Omental fat pad (tissue), 3 donors: ENCODE measurements at regions not wholly inside any gene's neighbourhood (a gene's known extent, or its start where the extent isn't known, plus 50 kb on each side); places are given as distances from the start of the nearest gene placed in this dataset.

ENCODE experiments used
- ATAC-seq: fragments of 150-250 bp; one replicate; pipeline ENCODE4 v1.9.1; 2016; ENCODE audit warnings: mild to moderate bottlenecking, moderate library complexity; ENCODE audit not compliant: low FRiP score
- DNase-seq: peaks from one replicate; pipeline ENCODE4 v3.0.0-alpha.2; 2019; ENCODE audit warnings: low spot score
- CTCF ChIP-seq, 3 donors: fragments of 450-650 bp; IDR thresholded peaks; one replicate each; pipeline ENCODE4 v1.5.1; 2016 to 2017; ENCODE audit warnings: antibody characterized with exemption in 3 of 3, mild to moderate bottlenecking in 3 of 3, moderate library complexity in 2 of 3

GRCh38 chr3:6714962-6715361 is 146.0 kb upstream of the GRM7 start:
- ATAC-seq (no peak), DNase-seq (no peak)
- no peak for TF ChIP-seq CTCF (IDR thresholded peaks at IDR 0.05)

GRCh38 chr3:6716420-6716819 is 144.5 kb upstream of the GRM7 start:
- no peak for DNase-seq
- no peak for TF ChIP-seq CTCF (IDR thresholded peaks at IDR 0.05)
- no peak for ATAC-seq

- TF ChIP-seq CTCF (IDR thresholded peaks at IDR 0.05) = no peak
- ATAC-seq (no peak), DNase-seq (no peak)
These were observed 143.6 kb upstream of the GRM7 start for GRCh38 chr3:6717026-6717943.

- ATAC-seq = no peak
- DNase-seq = no peak
- no peak for TF ChIP-seq CTCF (IDR thresholded peaks at IDR 0.05)
These were observed 140.9 kb upstream of the GRM7 start for GRCh38 chr3:6719999-6720398.

GRCh38 chr3:6721491-6721890 is 139.4 kb upstream of the GRM7 start:
- no peak for TF ChIP-seq CTCF (IDR thresholded peaks at IDR 0.05)
- DNase-seq = no peak
- ATAC-seq = no peak

GRCh38 chr3:6723205-6723604 is 137.7 kb upstream of the GRM7 start:
- no peak for TF ChIP-seq CTCF (IDR thresholded peaks at IDR 0.05)
- ATAC-seq = no peak
- DNase-seq = no peak

- DNase-seq (no peak), ATAC-seq (no peak)
- TF ChIP-seq CTCF (IDR thresholded peaks at IDR 0.05) = no peak
These were observed 134.1 kb upstream of the GRM7 start for GRCh38 chr3:6726811-6727210.
